ENCODE measurements at regions not wholly inside any gene's neighbourhood (a gene's known extent, or its start where the extent isn't known, plus 50 kb on each side); places are given as distances from the start of the nearest gene placed in this dataset.

DNA sequence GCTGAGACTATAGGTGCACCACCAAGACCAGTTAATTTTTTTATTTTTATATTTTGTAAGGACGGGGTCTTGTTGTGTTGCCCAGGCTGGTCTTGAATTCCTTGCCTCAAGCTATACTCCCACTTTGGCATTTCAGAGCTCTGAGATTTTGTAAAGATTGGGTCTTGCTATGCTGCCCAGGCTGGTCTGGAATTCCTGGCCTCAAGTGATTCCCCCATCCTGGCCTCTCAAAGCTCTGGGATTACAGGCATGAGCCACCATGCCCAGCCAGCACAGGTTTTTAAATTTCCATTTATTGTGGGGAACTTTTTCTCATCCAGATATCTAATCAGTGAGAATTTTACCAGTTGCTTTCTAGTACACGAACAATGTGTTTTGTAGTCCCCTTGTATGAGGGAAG lies 156.1 kb upstream of the VLDLR start:
- DNase-seq, result no peak

DNA sequence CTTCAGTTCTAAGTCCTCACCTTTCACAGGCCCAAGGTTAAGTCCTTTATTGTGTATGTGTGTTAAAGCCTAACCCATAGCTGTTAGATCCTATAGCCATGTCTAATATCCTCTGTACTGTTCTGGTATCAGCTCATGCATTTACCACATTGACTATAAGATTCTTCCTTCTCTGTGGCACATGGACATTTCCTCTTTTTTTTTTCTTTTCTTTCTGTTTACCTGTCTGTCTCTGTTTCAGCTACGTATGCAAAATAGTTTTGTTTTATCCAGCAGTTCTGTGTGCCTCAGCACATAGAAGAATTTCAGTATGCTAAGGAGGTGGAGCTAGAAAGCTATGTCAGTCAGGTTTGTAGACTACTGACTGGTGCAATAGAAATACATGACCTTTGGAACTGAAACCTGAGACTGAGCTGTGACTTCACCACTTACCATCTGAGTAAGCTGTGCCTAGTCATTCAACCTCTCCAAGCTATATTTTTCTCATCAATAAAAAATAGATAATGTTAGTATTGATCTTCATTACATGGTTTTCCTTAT lies 155.6 kb upstream of the VLDLR start:
- no peak for DNase-seq

DNA sequence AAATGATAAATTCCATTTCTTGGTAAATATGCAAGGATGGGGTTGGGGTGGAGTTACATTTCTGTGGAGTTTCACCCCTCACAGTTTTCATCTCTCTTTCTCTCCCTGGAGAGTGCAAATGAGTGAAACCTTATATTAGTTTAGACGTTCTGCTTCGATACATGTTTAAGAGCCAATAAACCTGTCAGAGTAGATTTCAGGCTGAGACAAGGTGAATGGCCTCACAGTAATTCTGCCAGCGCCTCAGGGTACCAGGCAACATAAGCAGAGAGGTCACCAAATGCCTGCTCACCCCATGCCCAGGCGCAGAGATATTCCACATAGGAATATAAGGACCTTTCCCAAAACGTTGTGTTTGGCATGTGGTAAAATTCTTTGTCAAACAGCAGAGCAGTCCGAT lies 154.9 kb upstream of the VLDLR start:
- no peak for DNase-seq

DNA sequence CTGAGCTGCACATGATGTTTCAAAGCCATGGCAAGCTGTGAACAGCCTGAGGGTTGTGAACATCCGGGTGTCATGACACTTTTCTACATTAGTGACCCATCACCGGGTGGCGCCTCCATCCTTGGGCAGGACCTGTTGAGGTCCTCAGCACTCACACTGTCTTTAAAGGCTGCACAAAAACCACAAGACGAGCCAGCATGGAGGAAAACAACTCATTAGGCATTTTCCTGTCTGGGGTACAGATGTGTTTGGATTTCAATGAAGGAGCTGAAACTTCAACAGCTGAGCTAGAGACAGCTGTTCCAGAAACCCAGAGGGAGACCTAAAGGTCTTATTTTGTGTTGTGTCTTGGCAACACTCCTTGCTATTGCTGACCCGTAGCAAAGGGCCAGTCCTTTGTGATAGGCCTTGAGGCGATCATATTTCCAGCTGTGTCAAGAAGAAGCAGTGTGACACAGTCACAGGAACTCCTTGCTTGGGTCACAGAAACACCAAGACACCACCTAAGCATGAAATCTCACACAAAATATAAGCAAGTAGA lies 151.8 kb upstream of the VLDLR start:
- DNase-seq, result no peak

DNA sequence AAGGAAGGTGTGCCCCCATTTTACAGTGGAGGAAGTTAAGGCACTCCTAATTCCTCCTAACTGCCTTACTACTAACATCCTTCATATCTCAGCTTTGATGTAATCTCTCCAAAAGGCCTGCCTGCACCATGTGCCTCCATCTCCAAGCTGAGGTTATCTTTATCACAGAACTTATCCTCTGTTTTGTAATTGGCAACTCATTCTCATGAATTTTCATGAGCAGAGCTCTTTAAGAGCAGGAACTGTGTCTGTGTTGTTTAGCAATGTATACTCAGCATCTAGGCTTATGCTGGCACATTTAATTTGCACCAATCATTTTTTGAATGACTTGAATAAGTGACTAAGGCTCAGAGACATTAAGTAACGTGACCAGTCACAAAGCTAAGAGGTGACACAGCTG lies 147.9 kb upstream of the VLDLR start:
- DNase-seq, result no peak

DNA sequence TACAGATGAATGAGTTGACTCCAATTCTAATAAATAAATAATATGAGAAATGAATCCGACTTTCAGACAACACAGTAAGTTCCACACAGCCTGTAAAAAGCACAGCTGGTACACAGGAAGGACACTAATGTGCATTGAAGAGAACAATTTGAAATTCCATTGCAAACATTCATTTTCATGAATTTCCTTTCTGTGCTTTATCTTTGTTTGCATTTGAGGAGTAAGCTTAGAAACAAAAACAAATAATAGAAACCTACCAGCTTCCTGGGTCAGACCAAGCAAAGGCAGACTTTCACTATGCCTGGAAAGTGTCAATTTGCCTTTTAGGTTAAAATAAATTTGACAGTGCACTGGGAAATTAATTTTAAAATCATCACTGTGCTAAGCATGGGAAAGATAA lies 143.8 kb upstream of the VLDLR start:
- DNase-seq, result no peak

DNA sequence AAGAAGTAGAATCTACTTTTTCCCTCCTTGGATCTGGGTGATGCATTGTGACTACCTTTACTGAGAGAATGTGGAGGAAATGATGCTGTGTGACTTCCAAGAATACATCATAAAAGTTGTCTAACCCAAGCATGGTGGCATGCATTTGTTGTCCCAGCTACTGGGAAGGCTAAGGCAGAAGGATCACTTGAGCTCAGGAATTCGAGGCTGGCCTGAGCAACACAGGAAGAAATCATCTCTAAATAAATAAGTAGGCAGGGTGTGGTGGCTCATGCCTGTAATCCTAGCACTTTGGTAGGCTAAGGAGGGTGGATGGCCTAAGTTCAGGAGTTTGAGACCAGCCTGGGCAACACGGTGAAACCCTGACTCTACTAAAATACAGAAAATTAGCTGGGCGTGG lies 143.2 kb upstream of the VLDLR start:
- DNase-seq, result no peak

DNA sequence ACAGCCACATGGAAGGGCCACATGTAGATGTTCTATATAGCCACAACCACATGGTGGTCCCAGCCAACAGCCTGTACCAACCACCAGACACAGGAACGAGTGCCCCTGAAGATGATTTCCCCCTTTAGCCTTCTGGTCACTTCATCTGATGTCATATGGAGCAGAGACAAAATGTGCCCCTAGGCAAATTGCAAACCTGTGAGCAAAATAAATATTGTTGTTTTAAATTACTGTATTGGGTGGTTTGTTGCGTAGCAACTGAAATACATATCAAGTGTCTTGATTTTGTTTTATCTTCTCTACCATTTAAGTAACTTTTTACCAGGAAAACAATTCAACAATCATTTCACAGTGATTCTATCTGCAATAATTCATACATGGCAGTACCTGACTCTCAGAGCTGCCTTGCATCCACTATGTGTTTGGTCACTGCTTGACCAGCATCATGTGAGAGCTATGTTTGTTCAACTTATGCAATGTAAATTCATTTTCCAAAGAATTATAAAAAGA lies 142.5 kb upstream of the VLDLR start:
- no peak for DNase-seq

DNA sequence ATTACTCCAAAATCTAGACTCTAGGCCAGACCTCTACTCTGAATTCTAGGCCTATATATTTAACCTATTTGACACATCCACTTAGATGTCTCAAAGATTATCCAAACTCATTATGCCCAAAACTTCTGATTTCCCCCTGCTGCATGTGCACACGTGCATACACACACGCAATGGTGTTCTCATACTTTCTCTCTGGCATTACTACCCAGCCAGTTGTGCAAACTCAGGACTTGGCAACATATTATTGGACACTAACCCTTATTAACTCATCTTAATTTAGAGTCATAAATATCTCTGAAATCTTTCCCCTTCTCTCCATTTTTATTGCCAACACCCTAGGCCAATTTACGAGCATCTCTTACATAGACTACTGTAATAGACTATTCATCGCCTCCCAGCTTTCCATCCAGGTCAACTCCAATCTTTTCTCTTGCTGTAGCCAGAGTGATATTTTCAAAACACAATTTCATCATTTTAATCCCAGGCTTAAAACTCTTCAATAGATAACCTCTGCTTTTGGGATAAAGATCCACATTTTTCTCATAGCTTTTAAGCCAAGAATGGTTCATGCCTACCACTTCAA lies 141.2 kb upstream of the VLDLR start:
- no peak for DNase-seq

DNA sequence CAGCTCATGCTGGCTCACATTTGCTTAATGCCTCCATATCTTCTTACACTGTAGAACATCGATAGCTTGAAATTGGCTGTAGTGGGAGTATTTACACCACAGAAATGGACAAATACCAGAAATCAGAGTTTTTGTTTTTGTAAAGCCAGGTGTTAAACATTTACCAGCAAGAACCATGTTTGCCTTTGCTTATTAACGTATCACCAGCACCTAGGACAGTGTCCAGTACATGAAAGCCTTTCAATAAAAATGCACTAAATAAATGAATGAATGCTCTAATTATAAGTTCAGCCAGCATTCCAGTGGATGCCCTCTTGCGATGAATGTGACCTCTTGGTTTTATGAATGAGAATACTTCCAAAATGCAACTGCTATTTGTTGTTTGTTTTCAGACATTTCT lies 140.4 kb upstream of the VLDLR start:
- DNase-seq, result no peak

DNA sequence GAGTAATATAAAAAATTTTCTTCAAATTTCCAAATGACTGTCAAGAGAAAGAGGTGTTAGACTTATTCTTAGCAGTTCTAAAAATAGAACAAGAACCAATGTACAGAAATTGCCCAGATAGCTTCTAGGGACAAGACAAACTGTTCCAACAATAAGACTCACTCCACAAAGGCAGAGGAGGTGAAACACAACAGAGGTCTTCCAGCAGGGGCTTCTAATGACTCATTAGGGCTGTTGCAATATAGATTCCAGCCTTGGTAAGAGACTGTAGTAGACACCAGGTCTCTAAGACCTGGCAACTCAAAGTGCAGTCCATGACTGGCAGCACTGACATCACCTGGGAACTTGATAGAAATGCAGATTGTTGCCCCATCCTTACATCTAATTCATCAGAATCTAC lies 134.6 kb upstream of the VLDLR start:
- no peak for DNase-seq

DNA sequence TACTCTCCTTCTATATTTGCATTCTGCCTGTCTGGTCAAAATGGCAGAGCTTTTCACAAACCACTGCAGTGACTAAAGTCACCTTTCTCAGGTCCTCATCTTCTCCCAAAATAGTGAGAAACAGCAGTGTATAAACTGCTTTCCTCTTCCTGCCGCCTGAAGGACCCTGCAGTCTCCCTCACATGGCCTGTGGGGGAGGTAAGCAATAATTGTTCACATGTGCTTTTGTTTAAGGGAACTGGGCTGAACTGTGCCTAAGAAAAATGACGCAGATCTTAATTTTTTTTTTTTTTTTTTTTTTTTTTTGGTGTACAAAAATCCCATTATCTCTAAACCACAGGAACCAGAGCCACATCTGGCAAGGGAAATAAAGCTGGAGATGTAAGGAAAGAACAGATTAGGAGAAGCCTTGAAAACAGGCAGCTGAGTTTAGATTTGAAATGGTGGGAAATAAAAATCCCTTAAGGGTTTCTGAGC lies 131.7 kb upstream of the VLDLR start:
- no peak for DNase-seq

DNA sequence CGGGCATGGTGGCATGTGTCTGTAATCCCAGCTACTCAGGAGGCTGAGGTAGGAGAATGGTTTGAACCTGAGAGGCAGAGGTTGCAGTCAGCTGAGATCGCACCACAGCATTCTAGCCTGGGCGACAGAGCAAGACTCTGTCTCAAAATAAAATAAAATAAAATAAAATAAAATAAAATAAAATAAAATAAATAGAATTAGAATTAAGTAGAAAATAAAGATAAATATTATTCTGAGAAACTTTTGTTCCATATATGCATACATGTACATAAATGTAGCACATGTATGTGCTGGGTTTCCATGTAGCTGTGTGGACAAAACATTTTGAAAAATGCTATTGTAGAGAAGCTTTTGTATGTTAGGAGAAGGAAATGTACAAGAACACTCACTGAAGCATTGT lies 129.4 kb upstream of the VLDLR start:
- DNase-seq, result no peak

DNA sequence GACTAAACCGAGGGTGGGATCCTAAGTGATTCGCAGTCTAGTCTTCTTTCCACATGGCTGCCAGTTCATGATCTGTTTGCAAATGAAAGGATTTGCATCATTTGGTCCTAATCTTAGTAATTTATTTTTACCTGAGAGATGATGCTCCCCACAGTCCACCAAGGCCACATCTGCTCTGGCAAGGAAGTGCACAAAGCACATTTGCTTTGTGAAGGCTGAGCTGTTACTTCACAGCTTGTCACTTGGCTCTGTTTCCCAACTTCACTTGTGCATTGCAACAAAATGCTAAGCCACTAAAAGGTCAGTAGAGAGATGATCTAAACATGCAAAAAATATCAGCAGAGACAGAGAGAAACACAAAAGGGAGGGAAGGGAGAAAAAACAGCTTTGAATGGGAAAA lies 128.5 kb upstream of the VLDLR start:
- no peak for DNase-seq

DNA sequence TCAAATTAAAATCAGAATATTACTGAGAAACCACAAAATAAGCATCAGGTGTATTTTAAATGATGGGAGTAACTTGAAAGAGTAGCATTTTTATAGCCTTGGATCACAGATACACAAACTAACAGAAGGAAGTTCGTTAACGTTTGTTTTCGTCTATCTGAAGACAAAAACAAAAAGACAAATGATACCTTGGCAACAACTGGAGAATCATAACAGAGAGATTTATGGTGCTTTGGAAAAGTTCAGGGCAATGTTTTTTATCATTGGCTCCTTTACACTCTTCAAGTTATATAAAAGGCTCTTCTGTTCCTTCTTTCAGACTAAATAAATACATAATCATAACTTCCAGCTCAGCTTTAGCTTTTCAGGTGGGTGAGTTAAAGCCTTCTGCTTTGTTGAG lies 128.1 kb upstream of the VLDLR start:
- no peak for DNase-seq

DNA sequence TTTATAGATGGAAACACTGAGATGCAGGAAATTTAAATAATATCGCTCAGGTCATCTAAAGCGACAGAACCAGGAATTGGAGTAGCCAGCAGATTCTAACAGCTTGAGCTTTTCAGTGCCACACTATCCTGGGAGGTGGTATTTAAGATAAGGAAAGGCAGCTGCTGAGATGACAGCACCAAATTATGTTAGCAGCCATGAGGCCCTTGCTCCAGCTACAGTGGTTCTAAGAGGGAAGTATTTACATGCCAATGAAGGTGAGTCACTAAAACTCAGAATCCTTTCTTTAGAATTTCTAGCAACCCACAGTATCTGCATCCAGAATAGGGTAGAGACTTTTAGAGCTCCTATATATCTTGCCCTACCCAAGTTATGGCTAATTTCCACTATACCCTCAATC lies 127.0 kb upstream of the VLDLR start:
- no peak for DNase-seq

DNA sequence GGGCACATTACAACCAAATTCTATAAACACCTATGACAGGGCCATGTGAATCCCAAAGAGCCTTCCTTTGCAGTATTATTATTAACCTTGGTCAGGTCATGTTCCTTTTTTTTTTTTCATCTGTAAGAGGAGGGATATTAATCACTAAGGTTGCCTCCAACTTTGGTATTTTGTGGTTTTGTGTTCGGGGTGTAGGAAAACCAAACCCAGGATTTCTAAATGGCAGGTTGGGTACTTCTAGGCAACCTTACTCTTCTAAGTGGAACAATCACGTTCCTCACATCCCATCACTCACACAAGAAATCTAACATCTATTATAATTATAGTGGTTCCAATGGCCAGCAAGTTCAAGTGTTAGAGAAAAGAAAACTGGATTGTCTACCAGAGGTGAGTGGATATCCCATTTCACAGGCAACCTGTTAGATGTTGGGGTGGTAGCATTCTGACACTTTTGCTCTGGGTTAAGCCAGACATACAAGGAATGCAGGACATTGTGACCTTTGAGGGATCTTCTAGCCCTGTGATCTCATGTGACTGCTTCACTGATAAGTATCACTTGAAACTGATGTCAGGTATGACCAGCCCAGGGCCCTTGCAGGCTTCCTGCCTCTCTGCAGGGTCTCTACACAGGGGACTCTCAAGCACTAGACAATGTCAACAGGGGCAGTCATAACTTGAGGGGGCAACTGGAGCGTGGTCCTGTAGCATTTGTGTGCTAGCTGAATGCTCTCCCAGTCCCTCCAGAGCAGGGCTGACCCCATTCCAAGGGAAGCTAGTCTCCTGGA lies 126.2 kb upstream of the VLDLR start:
- DNase-seq, result no peak

DNA sequence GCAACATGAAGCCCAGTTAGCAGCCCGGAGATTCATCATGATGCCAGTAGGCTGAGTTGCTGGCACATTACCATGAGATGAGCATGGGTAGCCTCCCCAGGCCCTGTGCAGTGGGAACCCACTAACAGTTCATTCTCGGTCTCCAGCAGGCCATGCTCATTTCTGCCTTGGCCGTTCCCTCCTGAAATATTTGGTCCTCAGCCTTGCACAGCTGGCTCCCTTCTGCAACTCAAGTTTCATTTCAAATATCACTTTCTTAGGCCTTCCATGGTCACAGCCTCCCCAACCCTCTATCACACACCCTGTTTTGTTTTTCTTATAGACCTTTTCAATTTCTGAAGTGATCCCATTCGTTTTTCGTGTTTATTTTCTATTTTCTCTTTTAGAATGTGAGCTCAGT lies 125.4 kb upstream of the VLDLR start:
- DNase-seq, result no peak

DNA sequence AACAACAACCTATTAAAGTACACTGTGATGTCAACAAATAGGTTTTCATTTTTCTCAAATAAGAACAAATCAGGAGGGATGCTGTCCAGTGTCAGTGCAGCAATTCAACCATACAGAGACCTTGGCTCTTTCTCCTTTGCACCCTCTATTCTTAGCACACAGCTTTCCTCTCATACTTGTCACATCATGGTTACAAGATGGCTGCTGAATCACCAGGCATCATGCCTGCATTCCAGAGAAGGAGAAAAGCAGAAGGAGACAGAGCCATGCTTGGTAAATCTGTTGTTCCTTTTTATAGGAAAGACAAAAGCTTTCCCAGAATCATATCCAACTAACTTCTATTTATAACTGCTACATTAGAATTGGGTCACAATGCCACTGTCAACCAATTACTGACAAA lies 124.7 kb upstream of the VLDLR start:
- no peak for DNase-seq

DNA sequence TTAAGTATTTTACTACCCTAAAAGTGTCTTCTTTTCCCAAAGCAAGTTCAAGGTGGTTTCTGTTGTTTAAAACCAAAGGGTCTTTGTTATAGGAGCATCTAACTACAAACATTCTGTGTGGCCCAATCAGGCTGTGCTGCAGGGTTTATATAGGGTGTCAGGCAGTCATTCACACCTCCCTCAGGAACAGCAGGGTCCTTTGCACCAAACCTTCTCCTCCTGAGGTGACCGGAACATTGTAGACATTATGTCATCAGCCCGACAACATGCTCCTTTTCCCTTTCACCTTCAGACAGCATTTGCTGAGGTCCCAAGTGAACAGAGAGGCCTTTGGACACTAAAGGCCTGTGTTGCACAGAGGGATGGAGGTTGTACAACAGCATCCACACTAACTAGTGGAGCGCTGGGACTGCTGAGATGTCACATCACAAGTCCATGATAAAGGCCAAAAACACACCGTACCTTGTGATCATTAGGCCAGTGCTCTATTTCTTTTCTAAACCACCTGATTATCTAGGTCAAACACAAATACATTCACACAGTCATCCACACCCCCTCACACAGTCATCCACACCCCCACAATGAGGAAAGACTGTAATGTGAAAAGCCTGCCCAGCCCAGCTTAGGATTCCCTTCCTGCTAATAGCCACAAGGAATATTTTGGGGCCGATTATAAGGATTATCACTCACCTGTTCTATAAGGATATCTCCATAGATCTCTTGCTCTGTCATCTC lies 123.8 kb upstream of the VLDLR start:
- DNase-seq, result no peak

DNA sequence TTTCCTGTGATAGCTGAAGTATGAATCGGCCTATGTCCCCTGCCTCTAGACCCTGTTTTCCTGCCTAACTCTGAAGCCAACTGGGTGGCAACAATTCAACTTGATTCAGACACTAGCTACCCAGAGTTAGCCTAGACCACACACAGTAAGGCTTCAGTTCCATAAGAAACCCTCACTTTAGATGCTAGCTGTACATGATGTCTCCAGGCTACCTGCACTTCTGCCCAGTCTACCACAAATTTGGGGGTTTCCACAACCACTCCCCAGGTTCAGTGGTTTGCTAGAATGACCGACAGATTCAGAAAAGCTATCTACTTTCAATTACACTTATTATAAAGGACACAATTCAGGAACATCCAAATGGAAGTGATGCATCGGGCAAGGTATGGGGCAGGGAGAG lies 119.4 kb upstream of the VLDLR start:
- no peak for DNase-seq

DNA sequence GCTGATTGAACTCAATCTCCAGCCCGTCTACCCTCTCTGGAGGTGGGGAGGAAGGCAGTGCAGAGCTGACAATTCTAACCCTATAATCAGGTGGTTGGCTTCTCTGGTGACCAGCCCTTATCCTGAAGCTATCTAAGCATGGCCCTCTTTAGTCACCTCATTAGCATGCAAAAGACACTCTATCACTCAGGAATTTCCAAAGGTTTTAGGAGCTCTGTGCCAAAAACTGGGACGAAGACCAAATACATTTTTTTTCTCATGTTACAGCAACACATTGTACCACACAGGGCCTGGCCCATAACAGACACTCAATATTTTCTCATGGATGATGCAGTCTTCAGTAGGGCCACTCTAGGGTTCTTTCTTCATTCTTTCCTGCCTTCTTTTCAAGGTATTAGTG lies 118.8 kb upstream of the VLDLR start:
- no peak for DNase-seq

DNA sequence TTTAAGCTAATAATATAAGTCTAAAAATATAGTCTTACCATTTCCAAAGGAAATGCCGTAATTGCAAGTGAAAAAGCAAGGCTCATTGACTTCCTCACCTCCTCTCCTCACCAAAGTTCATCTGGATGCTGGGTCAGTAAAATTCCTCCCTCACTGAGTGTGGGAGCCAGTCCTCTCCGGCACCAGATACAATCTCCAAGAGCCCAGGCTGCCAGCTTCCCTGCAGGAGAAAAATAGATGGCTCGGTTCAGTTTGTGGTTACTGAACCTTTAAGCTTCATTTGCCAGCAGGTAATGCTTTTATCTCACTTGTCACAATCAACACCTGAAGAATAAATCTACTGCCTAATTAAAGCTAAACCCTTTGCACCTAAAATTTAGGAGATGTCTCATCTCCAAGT lies 115.3 kb upstream of the VLDLR start:
- no peak for DNase-seq

DNA sequence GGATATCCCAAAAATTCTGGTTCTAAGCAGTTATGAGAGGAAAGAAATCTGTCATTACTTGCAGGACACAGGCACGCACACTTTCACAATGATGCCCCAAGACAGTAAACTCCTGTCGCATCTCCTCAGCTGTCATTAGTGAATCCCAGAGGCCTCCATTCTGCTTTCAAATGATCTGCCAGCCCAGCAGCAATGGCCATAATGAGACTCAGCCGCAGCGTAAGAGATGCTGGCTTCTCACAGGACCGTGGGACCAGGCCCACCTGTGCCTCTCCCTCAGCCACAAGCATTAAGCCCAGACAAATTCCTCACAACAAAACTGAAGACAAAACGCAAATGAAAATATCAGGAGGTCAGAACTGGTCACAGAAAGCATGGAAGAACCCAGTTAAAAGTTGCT lies 98.0 kb upstream of the VLDLR start:
- no peak for DNase-seq

All from CD4-positive, alpha-beta T cell treated with Interleukin-21 for 1 hour (primary cell).